Choroid plexus epithelial cell (primary cell): ENCODE measurements at regions not wholly inside any gene's neighbourhood (a gene's known extent, or its start where the extent isn't known, plus 50 kb on each side); places are given as distances from the start of the nearest gene placed in this dataset.

ENCODE experiments used
- DNase-seq: peaks from one replicate; pipeline ENCODE4 v3.0.0-alpha.2; 2010; ENCODE audit warnings: low read depth
- H3K4me3 ChIP-seq: 2 replicates; pipeline ENCODE4 v1.5.1; 2011; ENCODE audit warnings: low read depth, mild to moderate bottlenecking, control low read depth, low read length, moderate library complexity
- TF ChIP-seq, protein P1 (sequence below): conservative IDR thresholded peaks from 2 replicates; pipeline ENCODE4 v1.5.1; 2011; ENCODE audit warnings: low read depth, mild to moderate bottlenecking, control low read depth, inconsistent platforms, low read length, moderate library complexity

DNA sequence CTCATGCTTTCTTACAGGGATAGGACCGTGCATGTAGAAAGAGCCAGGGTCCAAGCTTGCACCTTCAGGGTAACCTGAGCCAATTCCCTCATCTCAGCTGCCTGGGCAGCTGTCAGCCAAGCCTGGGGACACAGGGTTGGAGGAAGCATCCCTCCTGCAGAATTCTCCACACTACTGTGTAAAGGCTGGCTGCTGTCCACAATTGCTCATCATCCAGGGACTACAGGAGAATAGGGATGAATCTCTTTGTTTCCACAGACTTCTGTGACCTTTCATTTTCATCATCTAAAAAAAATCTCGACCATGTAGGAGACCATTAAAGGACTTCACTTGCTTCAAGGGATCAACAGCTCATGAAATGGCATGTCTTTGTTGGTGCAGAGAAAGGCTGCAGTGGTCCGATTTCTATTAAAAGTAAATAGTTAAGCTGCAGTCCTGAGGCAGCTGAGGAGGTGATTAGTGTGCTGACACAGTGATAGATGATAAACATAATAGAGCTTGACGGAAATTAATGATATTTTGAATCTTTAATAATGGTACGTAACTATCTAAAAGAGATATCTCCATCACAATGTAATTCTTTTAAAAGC, 74.4 kb upstream of the COPS8 start:
- TF ChIP-seq, protein P1, sequence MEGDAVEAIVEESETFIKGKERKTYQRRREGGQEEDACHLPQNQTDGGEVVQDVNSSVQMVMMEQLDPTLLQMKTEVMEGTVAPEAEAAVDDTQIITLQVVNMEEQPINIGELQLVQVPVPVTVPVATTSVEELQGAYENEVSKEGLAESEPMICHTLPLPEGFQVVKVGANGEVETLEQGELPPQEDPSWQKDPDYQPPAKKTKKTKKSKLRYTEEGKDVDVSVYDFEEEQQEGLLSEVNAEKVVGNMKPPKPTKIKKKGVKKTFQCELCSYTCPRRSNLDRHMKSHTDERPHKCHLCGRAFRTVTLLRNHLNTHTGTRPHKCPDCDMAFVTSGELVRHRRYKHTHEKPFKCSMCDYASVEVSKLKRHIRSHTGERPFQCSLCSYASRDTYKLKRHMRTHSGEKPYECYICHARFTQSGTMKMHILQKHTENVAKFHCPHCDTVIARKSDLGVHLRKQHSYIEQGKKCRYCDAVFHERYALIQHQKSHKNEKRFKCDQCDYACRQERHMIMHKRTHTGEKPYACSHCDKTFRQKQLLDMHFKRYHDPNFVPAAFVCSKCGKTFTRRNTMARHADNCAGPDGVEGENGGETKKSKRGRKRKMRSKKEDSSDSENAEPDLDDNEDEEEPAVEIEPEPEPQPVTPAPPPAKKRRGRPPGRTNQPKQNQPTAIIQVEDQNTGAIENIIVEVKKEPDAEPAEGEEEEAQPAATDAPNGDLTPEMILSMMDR, result no peak
- no peak for DNase-seq
- H3K4me3 ChIP-seq, result no peak overlapping the region

DNA sequence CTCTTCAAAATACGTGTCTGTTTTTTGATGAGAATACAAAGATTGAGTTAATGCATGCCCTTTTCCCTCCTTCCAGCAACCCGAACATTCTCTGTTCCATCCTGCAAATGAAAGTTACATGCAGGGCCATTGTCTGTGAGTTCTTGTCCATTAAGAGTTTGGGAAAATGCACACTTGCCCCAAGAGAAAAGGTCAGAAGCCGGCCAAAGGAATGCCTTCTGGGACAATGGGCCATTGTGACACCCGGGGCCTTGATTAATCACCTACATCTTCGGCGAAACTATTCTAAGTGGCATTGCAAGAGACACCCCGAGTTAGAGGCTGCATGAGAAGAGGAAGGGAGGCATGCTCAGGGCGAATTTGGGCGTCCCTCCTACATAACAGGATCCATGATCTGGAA, 73.7 kb upstream of the COPS8 start:
- TF ChIP-seq, protein P1, result no peak
- DNase-seq, result no peak
- H3K4me3 ChIP-seq, result no peak overlapping the region

DNA sequence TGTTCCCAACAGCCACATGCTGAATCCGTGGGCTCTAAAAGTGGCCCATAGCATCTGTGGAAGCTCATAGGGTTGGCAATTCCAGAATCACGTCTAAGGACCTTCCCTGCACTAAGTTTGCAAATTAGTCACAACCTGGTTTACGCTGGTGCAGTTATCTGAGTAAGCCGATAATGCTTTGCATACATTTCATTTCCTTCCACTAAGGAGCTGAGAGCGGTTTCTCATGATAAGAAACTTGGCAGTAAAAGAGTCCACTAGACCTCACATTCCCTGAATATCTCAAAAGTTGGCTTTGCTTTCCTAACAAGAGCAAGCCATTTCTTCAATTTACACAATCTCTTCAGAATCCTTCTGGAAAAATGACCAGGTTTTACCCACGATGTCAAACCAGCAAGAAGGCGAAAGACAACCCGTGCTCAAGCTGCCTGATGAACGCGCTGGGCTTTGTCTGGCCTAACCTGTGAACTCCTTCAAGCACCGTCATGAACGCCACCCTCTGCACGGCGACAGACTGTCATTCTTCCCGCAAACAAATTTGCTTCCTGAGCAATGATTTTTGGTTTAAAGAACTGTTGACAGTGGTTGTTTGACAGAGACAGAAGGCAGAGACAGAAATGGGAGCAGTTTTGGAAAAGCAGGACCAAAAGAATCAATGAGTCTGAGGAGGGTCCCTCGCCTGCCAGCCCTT, 73.0 kb upstream of the COPS8 start:
- DNase-seq, result peak; percentile 87
- H3K4me3 ChIP-seq, result no peak overlapping the region
- TF ChIP-seq, protein P1, result no peak

DNA sequence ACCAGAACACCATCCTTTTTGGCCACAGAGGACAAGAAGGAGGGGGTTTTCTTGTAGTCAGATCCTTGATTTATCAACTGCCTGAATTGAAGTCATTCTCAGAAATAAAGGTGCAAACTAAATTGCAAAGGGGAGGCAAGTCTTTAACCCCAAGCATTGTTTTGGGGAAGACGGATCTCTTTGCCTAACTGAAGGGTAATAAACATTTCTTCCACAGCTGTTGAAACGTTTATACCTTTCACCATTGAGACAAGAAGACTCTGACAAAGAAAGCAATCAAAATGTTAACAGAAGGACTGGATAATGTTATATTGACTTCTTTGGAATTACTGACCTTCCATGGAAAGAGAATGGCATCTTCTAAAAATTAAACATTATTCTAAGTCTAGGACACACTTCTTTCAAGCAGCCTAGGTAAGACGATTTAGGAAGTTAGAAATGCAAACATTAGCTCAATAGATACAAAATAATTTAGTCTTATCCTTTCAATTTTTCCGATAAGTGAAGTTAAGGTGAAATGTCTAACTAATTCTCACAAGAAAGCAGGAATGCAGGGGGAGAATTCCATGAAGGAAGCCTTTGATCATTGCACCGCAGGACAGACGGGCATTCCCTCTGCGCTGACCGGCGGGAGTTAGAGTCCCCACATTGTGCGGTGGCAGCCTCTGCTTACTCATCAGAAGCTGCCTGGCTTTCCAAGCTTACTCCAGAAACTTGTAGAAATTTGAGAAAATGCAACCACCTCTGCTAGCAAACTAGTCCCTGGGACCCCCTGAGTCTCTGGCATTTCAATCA, 69.4 kb upstream of the COPS8 start:
- TF ChIP-seq, protein P1, result no peak
- DNase-seq, result no peak
- no peak overlapping the region for H3K4me3 ChIP-seq

DNA sequence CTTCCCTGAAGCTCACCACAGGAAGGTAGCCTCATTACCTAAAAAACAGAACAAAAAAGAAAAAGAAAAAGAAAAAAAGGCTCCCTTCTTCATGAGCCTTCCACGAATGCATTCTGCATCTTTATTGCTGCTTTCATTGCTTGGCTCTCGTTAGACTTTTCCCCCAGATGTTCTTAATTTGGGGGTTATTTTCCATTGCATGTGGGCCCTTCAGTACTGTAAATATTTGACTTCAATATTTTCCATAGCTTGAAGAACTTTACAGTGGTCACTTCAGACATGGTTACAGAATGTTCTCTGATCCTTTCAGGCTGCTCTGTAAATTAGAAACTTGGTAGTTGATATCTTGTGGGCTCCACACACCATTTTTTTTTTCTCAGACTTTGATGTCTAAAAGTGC, 65.6 kb upstream of the COPS8 start:
- TF ChIP-seq, protein P1, result no peak
- DNase-seq, result no peak
- no peak overlapping the region for H3K4me3 ChIP-seq

DNA sequence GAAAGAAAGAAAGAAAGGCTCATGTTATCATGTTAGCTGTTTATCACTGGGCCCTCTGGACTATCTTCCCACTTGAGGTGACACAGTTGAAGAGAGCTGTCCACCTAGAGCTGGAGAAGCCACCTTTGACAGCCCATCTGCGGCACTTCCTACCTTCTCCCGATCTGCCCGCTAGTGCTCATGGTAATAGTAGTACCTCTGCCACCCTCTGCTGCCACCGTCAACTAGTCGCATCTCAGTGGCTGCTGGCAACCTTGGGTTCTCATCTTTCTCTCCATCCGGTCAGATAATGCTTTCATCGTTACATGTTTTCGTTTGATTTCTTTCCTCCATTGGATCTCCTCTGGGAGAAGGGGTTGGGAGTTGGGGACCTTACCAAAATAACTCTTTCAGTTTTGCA, 63.2 kb upstream of the COPS8 start:
- no peak for DNase-seq
- TF ChIP-seq, protein P1, result no peak
- H3K4me3 ChIP-seq, result no peak overlapping the region

DNA sequence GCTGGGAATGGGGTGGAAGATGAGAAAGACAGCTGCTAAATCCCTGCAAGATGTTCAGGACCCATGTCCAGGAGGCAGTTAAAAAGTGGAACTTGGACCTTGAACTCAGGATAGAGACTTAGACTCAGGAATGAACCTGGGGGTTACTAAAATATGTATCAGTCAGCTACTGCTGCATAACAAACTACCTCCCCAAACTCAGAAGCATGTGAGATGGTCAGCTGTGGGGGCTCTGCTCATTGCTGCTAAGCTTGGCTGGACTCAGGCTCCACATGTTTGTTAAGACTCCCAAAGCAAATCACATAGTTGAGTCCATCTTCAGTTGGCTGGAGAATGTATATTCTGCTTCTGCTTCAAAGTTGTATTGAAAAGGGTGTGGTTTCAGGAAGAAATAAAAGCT, 61.4 kb upstream of the COPS8 start:
- DNase-seq, result no peak
- TF ChIP-seq, protein P1, result no peak
- no peak overlapping the region for H3K4me3 ChIP-seq
